GM12878 (cell line): ENCODE measurements at regions not wholly inside any gene's neighbourhood (a gene's known extent, or its start where the extent isn't known, plus 50 kb on each side); places are given as distances from the start of the nearest gene placed in this dataset.

Experiments used
- CTCF ChIP-seq, 3 experiments: IDR thresholded peaks in 2 of 3; conservative IDR thresholded peaks in 1 of 3; 2 replicates each; pipeline ENCODE4 v1.5.1; 2011; ENCODE audit warnings: low read depth in 3 of 3, low read length in 3 of 3, mild to moderate bottlenecking in 3 of 3, control low read depth in 2 of 3, moderate library complexity in 2 of 3, inconsistent platforms in 1 of 3, mixed read lengths in 1 of 3; ENCODE audit not compliant: control insufficient read depth in 2 of 3, insufficient read depth in 1 of 3; ENCODE audit errors: extremely low read depth in 1 of 3
- EED ChIP-seq: sonication (generic); IDR thresholded peaks from 2 replicates; pipeline ENCODE4 v1.6.1; 2016; ENCODE audit warnings: antibody characterized with exemption, low read depth
- ETV6 ChIP-seq, 2 experiments: fragments of 450-650 bp in 1 of 2; IDR thresholded peaks in 1 of 2; conservative IDR thresholded peaks in 1 of 2; 2 replicates each; pipeline ENCODE4 v1.6.1; 2014; ENCODE audit warnings: antibody characterized with exemption in 1 of 2, borderline replicate concordance in 1 of 2, low read depth in 1 of 2, mild to moderate bottlenecking in 1 of 2, moderate library complexity in 1 of 2
- EZH2 ChIP-seq: IDR thresholded peaks from 2 replicates; pipeline ENCODE4 v1.6.1; 2012; ENCODE audit warnings: low read depth, mild to moderate bottlenecking, control low read depth, inconsistent platforms, low read length, borderline replicate concordance; ENCODE audit not compliant: control insufficient read depth
- SIX5 ChIP-seq: IDR thresholded peaks from 2 replicates; pipeline ENCODE4 v1.6.1; 2011; ENCODE audit warnings: mild to moderate bottlenecking, low read depth, low read length, moderate library complexity; ENCODE audit not compliant: severe bottlenecking
- ZNF592 ChIP-seq: fragments of 450-650 bp; IDR thresholded peaks from 2 replicates; pipeline ENCODE4 v1.6.1; 2017; ENCODE audit warnings: mild to moderate bottlenecking, moderate library complexity
- TF ChIP-seq, protein P1 (sequence below): fragments of 450-650 bp; IDR thresholded peaks from 2 replicates; pipeline ENCODE4 v1.6.1; 2014; ENCODE audit warnings: mild to moderate bottlenecking

DNA sequence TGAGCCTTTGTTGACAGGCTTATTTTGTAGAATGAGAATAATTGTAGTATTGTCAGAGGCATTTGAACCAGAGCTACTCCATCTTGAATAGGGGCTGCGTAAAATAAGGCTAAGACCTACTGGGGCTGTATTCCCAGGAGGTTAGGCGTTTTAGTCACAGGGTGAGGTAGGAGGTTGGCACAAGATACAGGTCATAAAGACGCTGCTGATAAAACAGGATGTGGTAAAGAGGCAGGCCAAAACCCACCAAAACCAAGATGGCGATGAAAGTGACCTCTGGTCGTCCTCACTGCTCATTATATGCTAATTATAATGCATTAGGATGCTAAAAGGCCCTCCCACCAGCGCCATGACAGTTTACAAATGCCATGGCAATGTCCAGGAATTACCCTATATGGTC, 82.7 kb downstream of the PFDN4 start:
- TF ChIP-seq, protein P1, sequence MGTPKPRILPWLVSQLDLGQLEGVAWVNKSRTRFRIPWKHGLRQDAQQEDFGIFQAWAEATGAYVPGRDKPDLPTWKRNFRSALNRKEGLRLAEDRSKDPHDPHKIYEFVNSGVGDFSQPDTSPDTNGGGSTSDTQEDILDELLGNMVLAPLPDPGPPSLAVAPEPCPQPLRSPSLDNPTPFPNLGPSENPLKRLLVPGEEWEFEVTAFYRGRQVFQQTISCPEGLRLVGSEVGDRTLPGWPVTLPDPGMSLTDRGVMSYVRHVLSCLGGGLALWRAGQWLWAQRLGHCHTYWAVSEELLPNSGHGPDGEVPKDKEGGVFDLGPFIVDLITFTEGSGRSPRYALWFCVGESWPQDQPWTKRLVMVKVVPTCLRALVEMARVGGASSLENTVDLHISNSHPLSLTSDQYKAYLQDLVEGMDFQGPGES = no peak
- TF ChIP-seq EZH2 (no peak), CTCF (IDR thresholded peaks at IDR 0.05 in 2 of 3, conservative IDR thresholded peaks at IDR 0.05 in 1 of 3; ENCODE audit: control insufficient read depth in 2 of 3, extremely low read depth in 1 of 3, insufficient read depth in 1 of 3, low read depth in 3 of 3, low read length in 3 of 3) (no peak), EED (no peak), SIX5 (no peak), ETV6 (conservative IDR thresholded peaks at IDR 0.05 in 1 of 2, IDR thresholded peaks at IDR 0.05 in 1 of 2; ENCODE audit: borderline replicate concordance in 1 of 2, low read depth in 1 of 2) (no peak), ZNF592 (no peak)
